ENCODE measurements at regions not wholly inside any gene's neighbourhood (a gene's known extent, or its start where the extent isn't known, plus 50 kb on each side); places are given as distances from the start of the nearest gene placed in this dataset.

DNA sequence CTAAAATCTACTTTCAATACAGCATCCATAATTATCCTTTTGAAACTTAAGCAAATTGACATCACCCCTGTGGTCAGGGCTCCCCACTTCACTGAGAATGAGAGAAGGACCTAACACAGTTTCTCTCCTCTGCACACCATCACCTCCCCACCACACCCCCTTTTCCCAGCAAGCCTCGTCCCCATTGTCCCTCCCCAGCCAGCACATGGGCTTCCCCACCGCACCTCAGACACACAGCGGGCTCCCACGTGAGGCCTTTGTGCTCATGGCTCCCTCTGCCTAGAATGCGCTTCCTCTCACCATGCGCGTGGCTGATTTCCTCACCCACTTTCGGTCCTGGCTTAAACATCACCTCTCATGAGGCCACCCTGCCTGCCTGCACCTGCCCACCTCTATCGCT is 639.0 kb upstream of the FRG1 start:
- DNase-seq (ENCODE audit: low read depth): no peak
- TF ChIP-seq, protein P1, sequence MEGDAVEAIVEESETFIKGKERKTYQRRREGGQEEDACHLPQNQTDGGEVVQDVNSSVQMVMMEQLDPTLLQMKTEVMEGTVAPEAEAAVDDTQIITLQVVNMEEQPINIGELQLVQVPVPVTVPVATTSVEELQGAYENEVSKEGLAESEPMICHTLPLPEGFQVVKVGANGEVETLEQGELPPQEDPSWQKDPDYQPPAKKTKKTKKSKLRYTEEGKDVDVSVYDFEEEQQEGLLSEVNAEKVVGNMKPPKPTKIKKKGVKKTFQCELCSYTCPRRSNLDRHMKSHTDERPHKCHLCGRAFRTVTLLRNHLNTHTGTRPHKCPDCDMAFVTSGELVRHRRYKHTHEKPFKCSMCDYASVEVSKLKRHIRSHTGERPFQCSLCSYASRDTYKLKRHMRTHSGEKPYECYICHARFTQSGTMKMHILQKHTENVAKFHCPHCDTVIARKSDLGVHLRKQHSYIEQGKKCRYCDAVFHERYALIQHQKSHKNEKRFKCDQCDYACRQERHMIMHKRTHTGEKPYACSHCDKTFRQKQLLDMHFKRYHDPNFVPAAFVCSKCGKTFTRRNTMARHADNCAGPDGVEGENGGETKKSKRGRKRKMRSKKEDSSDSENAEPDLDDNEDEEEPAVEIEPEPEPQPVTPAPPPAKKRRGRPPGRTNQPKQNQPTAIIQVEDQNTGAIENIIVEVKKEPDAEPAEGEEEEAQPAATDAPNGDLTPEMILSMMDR (IDR thresholded peaks at IDR 0.05; ENCODE audit: low read depth, low read length, missing control alignments): no peak
- H3K4me3 ChIP-seq (ENCODE audit: low read depth, low read length): no peak overlapping the region

DNA sequence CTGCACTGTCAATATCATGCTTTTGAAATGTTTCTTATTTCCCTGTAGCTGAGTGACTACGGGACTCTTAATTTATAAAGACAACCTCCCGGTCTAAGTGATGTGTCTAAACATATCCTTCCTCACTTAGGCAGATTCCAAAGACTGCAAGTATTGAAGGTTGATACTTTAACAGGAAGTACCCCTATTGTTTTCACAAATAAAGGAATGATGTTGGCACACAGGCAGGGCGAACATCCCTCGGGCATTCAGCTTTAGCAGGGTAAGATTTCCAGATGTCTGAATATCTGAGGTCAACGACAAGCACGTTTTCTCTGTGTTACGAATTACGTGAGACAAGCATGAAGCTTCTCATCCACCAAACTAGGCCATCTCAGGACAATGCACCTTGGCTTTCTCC is 638.0 kb upstream of the FRG1 start:
- TF ChIP-seq, protein P1 (IDR thresholded peaks at IDR 0.05; ENCODE audit: low read depth, low read length, missing control alignments): no peak
- no peak overlapping the region for H3K4me3 ChIP-seq (ENCODE audit: low read depth, low read length)
- DNase-seq (ENCODE audit: low read depth): no peak

DNA sequence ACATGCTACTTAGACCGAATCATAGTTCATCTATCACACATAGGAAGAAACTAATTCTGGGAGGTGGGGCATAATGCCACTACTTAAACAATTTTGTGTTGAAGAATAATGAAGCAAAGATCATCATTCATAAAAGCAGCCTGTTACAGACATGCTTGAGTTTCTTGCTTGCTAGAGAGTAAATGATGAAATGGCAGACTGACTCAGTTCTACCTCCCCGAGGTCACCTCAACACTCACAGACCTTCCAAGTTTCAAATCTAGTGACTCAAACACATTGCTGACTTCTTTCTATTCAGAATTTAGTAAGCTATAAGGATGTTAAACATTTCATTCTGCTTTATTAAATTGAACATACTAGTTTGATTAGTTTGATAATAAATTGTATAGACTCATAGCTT is 636.5 kb upstream of the FRG1 start:
- TF ChIP-seq, protein P1 (IDR thresholded peaks at IDR 0.05; ENCODE audit: low read depth, low read length, missing control alignments): no peak
- H3K4me3 ChIP-seq (ENCODE audit: low read depth, low read length): no peak overlapping the region
- DNase-seq (ENCODE audit: low read depth): no peak

DNA sequence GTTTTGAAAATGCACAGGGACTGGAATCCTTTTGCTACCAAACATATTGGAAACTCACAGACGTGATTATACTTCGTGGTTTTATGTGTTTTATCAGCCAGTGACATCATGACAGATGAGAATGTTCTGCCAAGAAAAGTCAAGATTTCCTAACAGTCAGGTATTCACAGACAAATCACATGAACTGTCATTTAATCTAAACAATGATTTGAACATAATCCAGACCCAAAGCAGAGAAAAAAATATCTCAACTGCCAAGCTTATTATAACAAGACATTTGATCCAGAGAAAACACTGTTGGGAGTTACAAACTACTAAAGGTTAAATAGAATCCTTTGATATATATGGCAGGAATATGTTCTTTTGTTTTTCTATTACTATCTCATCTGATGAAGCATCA is 635.9 kb upstream of the FRG1 start:
- TF ChIP-seq, protein P1 (IDR thresholded peaks at IDR 0.05; ENCODE audit: low read depth, low read length, missing control alignments): no peak

DNA sequence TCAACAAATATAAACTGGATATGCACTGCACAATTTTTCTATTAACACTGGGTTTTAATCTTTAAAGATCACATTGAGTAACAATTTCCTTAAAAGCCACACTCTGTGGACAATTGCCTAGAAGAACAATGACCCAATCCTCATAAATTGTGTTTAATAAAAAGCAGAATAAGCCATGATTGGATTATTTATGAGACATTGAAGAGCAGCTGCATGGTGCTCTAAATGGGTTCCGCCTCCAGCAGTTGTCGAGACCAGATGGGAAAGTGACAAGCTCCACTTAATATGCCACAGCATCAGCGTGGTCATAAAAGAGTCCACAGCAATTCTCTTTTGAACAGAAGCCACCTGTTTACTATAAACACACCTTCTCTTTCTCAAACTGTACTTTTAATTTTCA is 635.2 kb upstream of the FRG1 start:
- no peak overlapping the region for H3K4me3 ChIP-seq (ENCODE audit: low read depth, low read length)
- no peak for DNase-seq (ENCODE audit: low read depth)
- TF ChIP-seq, protein P1 (IDR thresholded peaks at IDR 0.05; ENCODE audit: low read depth, low read length, missing control alignments): no peak

More for the DNA sequence above, 635.9 kb upstream of the FRG1 start:
- no peak overlapping the region for H3K4me3 ChIP-seq (ENCODE audit: low read depth, low read length)
- no peak for DNase-seq (ENCODE audit: low read depth)

DNA sequence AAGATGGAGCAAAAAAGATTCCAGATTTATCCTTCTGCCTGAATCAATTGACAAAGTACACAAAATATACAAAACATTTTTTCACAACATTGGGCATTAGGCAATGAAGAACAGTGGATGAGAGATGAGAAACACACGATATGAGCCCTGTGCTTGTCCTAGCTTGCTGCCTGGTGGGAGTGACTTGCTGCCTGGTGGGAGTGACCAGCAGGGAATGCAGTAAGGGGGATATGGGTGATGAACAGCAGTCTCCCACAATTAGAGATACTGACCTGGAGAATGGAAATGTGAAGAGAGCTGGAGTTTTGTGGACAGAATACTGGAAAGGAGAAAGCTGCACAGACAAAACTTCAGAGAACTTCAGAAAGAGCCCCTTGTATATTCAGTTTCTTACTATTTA is 629.4 kb upstream of the FRG1 start:
- DNase-seq (ENCODE audit: low read depth): no peak
- TF ChIP-seq, protein P1 (IDR thresholded peaks at IDR 0.05; ENCODE audit: low read depth, low read length, missing control alignments): no peak
- H3K4me3 ChIP-seq (ENCODE audit: low read depth, low read length): no peak overlapping the region

DNA sequence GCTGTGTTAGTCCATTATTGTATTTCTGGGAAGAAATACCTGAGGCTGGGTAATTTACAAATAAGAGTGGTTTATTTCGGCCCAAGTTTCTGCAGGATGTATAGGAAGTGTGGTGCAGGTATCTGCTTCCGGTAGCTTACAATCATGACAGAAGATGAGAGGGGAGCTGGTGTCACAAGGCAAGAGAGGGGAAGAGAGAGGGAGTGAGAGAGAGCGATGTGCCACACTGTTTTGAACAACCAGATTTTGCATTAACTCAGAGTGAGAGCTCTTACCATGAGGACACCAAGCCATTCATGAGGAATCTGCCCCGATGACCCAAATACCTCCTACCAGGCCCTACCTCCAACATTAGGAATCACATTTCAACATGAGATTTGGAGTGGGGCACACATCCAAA is 627.6 kb upstream of the FRG1 start:
- no peak for DNase-seq (ENCODE audit: low read depth)
- TF ChIP-seq, protein P1 (IDR thresholded peaks at IDR 0.05; ENCODE audit: low read depth, low read length, missing control alignments): no peak
- no peak overlapping the region for H3K4me3 ChIP-seq (ENCODE audit: low read depth, low read length)

Data from GM12864 (cell line).